GM21360 (cell line): ENCODE measurements at regions not wholly inside any gene's neighbourhood (a gene's known extent, or its start where the extent isn't known, plus 50 kb on each side); places are given as distances from the start of the nearest gene placed in this dataset.
"Not testable (repeated sequence)": the region's sequence is repeated elsewhere in the genome, so short reads cannot be mapped to it uniquely, and the experiment has no call there.

Experiments
- ATAC-seq: cut with Tn5 transposase; IDR thresholded peaks from one replicate; pipeline ENCODE4 v1.9.1; 2021; ENCODE audit warnings: mild to moderate bottlenecking, moderate library complexity; ENCODE audit not compliant: unreplicated experiment

DNA sequence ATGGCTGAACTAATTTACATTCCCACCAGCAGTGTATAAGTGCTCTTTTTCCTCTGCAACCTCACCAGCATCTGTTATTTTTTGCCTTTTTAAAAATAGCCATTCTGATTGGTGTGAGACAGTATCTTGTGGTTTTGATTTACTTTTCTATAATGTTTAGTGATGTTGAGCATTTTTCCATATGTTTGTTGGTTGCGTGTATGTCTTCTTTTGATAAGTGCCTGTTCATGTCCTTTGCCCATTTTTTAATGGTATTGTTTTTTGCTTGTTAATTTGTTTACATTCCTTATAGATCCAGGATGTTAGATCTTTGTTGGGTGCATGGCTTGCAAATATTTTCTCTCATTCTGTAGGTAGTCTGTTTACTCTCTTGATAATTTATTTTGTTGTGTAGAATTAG, 169.9 kb downstream of the PRL start:
- no peak for ATAC-seq

DNA sequence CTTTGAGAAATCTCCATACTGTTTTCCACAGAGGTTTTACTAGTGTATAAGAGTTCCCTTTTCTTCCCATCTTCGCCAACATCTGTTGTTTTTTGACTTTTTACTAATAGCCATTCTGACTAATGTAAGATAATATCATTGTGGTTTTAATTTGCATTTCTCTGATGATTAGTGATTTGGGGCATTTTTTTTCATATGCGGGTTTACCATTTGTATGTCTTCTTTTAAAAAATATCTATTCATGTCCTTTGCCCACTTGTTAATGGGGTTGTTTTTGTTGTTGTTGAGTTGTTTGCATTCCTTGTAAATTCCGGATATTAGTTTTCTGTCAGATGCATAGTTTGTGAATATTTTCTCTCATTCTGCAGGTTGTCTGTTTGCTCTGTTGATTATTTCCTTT, 167.1 kb downstream of the PRL start:
- no peak for ATAC-seq

DNA sequence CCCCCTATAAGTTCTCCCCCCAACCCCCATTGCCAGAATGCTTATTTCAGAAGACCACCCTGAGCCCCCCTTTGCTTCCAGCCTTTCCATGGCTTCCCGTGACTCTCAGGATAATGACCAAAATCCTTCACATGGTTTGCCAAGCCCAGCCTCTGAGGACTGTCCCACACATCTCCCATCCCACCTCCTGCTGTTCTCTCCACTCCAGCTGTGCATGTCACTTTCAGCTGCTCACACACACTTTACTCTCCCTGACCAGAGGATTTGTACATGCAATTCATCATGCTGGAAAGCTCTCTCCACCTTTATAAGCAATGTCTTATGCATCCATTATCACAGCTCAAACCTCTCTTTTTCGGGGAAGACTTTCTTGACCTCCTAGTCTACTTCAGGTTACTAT, 164.2 kb downstream of the PRL start:
- no peak for ATAC-seq

DNA sequence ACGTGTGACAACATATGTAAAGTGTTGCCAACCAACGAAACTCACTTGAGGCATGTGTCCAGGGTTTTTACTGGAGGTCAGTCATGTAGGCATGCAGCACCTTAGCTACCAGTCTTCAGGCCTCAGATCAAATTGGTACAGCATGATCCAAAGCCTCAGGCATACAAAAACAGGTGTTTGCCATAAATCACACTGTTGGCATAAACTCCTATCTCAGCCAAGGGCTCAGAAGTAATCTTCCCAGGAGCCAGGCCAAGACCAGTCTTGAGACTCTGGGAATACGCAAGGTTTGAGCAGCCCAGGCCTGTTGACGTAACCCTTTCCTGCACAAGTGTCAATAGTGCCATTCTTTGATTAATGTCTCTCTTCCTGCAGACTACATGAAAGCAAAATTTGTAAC, 163.5 kb downstream of the PRL start:
- ATAC-seq, result no peak

DNA sequence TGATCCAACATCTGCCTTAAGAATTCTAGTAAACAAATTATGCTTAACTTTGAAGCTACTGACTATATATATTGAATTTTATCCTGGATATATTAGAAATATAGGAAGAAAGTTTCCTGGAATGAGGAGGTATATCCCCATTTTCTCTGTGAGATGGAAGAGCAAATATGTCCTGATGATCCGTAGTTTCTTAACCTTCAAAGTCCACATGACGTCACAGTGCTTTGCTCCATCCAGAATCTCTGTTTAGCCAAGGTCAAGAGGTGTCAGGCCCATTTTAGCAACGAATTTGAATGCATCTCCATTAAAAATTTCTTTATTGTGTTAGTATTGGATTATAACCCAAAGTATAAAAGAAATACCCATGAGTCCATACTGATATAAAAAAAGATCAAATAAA, 162.5 kb downstream of the PRL start:
- ATAC-seq, result no peak

DNA sequence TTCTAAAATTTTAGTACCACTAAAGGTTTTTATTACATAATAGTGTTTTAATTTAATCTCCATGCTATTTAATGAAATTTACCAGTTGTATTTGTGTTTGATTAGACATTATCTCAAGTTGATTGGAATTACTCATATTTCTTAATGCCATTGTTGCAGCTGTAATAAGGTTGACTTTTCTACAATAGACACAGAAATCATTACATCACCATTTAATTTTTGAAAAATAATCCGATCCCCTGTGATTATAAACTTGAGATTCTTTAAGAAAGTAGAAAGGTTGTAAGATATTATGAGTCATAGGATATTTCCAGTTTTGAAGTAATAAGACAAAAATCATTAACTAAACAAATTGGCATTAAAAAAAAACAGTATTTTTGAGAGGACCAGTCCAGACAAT, 161.4 kb downstream of the PRL start:
- no peak for ATAC-seq

DNA sequence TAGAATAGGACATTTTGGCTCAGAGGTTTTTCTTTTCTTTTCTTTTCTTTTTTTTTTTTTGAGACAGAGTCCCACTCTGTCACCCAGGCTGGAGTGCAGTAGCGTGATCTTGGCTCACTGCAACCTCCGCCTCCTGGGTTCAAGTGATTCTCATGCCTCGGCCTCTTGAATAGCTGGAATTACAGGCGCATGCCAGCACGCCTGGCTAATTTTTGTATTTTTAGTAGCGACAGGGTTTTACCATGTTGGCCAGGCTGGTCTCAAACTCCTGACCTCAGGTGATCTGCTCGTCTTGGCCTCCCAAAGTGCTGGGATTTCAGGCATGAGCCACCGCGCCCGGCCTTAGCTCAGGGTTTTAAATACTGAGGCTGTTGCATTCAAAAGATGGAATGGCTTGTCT, 156.1 kb downstream of the PRL start:
- not testable (repeated sequence) for ATAC-seq

DNA sequence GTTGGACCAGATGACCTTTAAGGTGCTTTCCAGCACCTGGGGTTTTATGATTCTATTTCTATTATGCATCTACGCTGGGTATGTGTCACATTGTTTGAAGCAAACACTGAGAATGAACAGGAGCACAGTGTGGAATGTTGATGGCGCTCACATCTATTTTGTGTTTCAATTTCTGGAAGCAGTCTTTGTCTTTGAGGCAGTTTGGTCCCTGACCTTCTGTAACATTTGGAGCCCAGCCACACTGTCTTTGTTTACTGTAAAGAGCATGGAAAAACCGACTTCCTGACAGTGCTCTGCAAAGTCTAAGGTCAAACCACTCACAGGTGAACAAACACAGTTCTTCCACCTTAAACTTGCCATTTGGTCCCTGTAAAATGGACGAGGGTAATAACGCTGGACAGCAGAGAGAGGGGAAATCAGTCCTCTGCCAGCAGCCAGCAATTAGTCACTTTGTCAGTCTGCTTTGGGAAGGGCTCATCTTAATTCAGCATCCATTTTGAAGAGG, 155.5 kb downstream of the PRL start:
- ATAC-seq, result no peak

DNA sequence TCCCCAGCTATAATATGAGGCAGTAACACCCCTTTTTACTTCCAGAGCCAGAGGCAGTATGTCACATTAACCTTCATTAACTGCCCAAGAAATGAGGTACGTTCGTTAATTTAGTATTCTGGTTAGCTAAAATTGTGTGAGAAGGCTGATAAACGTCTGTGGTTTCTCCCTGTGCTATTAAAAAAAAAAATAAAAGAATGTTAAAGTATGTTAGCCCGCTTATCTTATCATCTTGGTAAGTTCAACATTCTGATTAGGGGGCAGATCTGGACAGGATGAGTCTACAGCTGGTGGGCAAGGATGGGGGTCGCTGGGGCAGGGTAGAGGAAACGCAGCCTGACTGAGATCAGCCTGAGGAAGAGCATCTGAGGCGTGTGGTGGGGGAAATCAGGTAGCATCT, 154.0 kb downstream of the PRL start:
- no peak for ATAC-seq

DNA sequence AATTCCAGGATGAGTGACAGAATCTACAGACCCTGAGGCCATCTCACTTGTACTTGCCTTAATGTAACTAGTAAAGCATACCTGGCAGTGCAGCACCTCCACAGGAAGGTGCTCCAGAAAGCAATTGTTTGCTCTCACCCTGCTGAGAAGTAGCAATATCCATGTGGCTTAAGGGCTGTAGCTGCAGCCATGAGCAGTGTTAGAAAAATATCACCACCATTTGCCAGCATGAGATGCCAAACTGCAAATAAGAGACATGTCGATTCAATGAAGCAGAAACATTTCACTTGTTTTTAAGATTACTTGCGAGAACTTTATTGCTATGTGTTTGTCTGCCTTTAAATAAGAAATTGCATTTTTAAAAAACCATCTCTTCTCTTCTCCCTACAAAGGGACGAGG, 151.5 kb downstream of the PRL start:
- no peak for ATAC-seq

DNA sequence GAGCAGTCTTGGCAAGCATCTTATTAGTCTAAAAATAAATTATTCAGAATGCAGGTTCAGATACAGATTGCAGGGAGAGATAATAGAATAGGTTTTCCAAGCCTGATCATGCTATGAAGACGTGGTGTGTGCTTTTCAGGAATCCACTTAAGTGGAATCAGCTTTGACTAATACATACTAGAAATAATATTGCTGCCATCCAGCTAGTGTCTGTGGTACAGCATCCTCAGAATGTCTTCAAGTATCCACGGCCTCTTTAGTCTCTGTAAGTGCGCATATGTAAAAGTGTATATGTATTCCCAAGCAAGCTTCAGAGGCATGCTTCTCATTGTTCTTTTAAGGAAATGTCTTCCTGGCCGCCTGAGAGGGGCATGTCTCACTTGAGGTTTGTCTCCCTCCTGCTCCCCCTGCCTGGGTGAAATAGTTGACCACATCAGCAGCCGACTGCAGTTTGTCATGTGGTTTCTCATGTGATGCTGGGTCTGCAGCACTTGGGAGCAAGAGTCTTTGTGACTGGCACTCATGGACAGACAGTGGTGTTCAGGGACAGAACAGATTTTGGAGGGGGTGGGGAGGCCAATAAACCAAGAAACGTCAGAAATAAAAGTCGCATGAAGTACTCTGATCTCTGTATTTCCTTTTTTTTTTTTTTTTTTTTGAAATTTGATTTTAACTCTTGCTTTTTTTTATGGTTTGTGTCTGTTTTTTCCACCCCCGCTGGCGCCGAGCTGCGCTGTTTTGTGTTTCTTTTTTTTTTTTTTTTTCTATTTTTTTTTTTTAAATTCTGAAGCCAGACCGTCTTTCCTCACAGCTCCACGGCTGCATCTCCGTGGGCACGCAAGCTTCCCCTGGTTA, 150.8 kb downstream of the PRL start:
- ATAC-seq, result no peak

DNA sequence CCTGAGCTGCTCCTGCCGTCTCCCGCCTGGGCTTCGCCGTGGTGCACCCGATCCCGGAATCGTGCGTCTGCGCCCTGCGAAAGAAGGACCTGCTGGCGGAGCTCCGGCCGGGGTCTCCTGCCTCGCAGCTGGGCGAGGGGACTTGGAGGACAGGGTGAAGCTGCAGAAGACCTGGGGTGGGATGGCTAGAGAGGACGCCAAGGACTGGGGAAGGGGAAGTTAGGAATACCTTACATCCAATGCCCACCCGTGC, 150.2 kb downstream of the PRL start:
- ATAC-seq, result no peak

DNA sequence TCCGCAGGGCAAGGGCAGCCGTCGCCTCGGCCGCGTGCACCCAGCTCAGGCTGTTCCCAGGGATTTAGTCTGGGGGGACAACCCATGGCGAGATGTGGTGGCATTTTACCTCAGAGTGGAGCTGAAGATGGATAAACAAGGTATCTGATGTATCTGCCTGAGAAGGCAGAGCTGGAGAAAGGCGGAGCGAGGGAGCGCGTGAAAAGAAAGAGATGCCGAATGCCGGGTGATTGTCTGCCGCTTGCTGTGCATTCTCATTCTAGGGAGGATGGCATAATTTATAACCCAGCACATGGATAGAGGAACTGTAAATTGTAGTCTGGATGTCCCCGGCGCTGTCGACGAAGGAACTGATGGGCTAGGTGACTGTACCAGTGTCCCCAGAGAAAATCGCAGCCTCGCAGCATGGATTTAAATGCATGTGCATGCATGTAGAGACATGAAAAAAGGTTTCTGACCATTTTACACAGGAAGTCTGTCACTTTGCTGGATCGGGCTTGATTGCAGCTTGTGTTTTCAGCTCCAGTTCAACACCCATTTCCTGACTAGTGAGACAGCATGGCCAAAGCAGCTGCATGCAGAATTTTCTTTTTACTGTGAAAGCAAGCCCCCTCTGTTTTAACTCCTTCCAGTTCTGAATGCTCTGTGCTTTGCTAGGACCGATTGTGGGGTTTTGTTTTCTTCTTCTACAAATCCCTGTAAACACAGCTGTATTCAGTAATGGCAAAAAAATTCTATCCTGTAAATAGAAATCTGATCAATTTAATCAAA, 149.7 kb downstream of the PRL start:
- ATAC-seq, result no peak

DNA sequence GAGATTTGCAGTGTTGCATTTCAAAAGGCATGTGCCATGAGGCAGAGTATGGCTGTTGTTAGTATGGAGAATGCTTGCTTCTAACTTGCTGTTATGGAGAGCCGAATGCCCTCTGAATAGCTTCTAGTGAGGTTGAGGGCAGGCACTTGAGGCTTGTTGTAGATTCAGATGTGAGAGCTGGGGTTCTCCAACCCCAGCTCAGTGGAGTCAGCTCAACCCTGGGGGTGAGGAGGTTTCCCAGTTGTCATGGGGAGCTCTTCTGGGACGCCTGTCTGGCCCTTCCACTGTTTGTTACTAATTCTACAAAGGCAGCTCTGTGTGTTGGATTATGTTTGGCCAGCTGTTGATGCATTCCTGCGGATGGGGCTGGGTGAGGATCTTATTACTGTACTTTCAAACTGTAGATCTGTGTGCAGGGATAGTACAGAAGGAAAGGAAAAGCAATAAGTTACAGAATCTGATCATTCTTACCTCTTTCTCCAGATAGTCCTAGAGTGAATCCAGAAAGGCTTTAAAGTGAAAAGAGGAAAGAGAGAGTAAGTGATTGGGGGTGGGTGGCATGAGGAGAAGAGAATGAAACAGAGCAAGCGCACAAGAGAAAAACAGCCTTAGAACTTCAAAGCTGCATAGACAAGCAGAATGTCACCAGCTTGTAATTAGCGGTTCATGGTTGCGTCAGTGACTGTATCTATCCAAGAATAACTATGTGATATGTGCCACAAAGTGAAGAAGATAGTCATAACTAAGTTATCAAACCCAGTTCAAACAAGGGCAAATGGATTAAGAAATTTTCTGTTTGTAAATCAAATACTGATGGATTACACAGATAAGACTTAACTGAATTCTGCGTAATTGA, 148.7 kb downstream of the PRL start:
- no peak for ATAC-seq

DNA sequence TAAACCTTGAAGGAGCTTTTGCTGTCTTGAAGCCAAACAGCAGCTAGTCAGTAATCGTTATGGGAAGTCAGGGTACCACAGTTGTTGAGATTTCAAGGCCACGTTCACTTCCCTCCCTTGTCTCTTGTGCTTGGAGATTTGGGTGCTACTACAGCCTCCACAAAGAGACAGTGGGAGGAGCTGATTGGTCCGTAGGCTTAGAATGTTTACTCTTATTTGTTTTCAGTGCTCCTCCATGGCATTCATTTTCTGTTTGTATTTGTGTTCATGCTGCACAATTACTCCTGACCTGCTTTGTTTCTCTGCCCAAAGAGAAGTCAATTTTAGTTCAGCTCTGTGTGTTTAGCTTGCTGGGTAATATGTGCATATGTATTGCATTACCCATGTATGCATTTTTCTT, 147.7 kb downstream of the PRL start:
- ATAC-seq, result no peak

DNA sequence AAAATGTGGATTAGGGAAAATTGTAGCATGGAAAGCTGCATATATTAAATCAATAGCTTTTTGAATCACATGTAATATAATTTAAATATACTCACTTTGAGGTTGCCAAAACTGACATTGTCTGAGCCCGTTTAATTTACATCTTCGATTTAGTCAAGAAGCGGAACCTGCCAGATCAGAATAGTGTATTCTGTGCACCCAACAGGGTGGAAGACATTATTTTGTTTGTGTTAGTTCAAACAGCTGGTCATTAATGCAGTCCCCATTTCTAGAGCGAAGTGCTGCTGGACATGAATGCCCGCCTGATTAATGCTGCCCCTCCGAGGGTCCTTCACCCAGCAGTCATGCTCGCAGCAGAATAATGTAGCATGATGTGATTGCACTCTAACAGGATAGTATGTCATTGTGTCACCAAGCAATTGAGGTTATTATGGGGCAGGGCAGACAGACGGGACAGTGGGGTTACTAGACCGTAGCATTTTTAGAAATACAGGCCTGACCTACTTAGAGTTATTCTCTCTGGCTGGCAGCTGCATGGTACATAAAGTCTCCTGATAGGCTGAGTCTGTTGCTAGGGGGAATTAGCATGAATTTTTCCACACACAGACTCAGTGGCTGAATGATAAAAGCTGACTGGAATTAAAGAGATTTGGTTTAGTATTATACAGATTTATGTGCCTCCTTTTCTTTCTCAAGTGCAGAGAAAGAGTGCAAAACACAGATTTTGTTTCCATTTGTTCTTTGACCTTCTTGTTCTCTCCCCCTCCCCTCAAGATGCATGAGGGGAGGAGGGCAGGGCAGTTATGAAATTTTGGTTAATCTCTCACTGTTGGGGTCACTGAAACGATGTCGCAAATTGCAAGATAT, 147.1 kb downstream of the PRL start:
- no peak for ATAC-seq

DNA sequence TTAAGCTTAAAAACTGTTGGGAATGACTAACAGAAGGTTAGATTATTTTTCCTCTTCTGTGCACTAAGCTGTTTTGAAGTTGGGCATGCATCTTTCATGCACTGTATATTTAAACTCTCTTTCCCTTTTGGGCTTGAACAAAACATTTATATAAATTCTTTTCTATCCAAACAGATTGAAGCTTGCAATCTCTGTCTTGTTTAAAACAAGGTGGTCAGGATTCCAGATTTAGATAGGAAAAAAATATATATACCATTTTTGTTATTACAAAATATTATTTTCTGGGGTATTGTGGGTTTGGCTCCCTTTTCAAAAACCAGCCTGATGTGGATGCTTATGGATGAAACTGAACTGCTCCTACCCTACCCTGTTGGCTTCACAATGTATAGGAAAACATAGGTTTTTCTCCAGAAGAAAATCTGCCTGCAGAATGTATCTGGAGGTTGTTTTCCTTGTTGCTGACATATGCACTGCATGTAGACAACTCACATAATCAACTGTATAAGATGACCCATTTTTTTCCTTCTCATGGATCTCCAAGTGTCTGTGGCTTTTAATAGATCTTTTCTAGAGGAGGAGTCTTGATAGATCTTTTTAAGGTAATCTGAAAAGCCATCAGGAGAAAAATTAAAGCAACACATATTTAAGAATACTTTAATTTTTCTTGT, 146.3 kb downstream of the PRL start:
- ATAC-seq, result no peak

DNA sequence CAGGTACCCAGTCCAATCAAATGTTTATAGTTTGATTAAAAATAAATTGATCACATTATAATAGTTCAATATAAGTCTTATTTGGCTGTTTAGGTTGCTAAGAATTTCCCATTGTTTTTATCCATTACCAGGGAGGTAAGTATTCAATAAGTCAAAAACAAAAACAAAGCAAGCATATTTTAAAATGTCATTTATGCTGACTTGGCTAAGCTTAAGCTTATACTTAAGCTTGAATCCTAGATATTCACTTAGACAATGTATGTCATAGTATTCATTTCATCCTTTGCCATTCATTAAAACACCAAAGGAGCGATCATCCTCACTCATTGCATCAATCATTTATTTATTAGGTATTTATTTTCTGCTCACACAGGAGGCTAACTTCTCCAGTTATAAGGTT, 144.9 kb downstream of the PRL start:
- ATAC-seq, result no peak

DNA sequence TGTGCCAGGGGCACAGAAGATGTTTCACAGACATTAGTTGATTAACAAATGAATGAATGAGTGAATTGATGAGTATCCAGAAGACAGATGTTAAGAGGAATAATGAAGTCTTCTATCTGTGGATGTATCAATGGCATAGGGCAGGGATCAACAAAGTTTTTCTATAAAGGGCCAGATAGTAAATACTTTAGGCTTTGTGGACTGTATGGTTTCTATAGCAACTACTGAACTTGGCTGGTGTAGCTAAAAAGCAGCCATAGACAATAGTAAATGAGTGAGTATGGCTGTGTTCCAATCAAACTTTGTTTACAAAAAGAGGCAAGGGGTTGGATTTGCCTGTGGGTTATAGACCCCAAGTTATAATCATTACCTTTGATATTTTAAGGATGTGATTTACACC, 144.0 kb downstream of the PRL start:
- no peak for ATAC-seq
